ENCODE measurements at regions not wholly inside any gene's neighbourhood (a gene's known extent, or its start where the extent isn't known, plus 50 kb on each side); places are given as distances from the start of the nearest gene placed in this dataset.

DNA sequence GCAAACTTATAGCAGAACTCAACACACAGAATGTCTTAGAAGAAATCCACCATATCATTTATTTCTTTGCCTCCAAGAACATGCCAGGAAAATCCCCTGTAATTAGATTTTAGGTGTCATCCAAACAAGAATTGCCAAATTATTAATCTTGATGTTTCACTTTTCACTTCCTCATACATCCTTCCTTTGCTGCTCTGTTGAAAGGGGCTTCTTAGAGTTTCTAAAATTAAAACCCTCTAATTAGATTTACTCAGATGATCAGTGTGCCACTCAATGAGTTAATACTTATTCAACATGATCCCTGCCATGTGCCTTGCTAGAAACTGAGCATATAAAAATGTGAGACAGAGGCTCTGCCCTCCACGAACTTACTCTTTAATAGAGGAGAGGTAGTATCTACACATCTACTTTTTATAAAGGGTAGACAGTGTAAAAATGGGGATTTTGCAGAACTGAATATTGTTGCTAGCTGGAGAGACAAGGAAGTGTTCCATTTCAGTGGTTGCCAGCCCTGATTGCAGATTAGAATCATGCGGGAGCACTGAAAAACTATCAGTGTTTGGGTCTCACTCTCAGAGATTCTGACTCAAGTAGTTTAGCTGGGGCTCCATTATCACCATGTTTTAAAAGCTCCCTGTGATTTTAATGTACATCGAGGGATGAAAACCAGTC is 498.4 kb downstream of the TLE4 start:
- Histone ChIP-seq H3K27ac (ENCODE audit: low read depth, low read length) (no peak overlapping the region), H3F3A (ENCODE audit: insufficient read depth) (no peaks in the 10 kb centered on the region), H3K4me2 (ENCODE audit: low read depth, low read length, poor library complexity, severe bottlenecking) (no peak overlapping the region), H3K4me3 (ENCODE audit: insufficient read depth, low read length, poor library complexity, severe bottlenecking) (no peak overlapping the region), H3K27me3 (ENCODE audit: low read length) (no peaks in the 10 kb centered on the region), H2AFZ (ENCODE audit: low read depth, low read length, severe bottlenecking) (no peak overlapping the region), H4K20me1 (ENCODE audit: low read depth, low read length) (no peaks in the 10 kb centered on the region), H3K9me2 (replicated peaks; ENCODE audit: insufficient read depth, low read length) (no peaks in the 10 kb centered on the region), H3K9ac (ENCODE audit: low read length) (no peak overlapping the region), H3K79me2 (ENCODE audit: insufficient read depth, low read length) (no peaks in the 10 kb centered on the region), H3K9me3 (ENCODE audit: insufficient read depth, low read length) (no peaks in the 10 kb centered on the region), H3K36me3 (ENCODE audit: low read length) (no peaks in the 10 kb centered on the region)
- no peak for TF ChIP-seq EZH2phosphoT487 (conservative IDR thresholded peaks at IDR 0.05; ENCODE audit: low read length)
- TF ChIP-seq CTCF (IDR thresholded peaks at IDR 0.05; ENCODE audit: insufficient read depth, low read length, poor library complexity, severe bottlenecking) = no peak

- no peaks in the 10 kb centered on the region for H4K20me1 ChIP-seq (ENCODE audit: low read depth, low read length)
- H2AFZ ChIP-seq (ENCODE audit: low read depth, low read length, severe bottlenecking) = no peak overlapping the region
- H3K9me3 ChIP-seq (ENCODE audit: insufficient read depth, low read length) = no peaks in the 10 kb centered on the region
- no peaks in the 10 kb centered on the region for H3K9me2 ChIP-seq (replicated peaks; ENCODE audit: insufficient read depth, low read length)
- no peak overlapping the region for H3K9ac ChIP-seq (ENCODE audit: low read length)
- no peaks in the 10 kb centered on the region for H3K79me2 ChIP-seq (ENCODE audit: insufficient read depth, low read length)
- H3K27me3 ChIP-seq (ENCODE audit: low read length) = no peaks in the 10 kb centered on the region
- no peak overlapping the region for H3K4me2 ChIP-seq (ENCODE audit: low read depth, low read length, poor library complexity, severe bottlenecking)
- TF ChIP-seq EZH2phosphoT487 (conservative IDR thresholded peaks at IDR 0.05; ENCODE audit: low read length) = no peak
- no peak for TF ChIP-seq CTCF (IDR thresholded peaks at IDR 0.05; ENCODE audit: insufficient read depth, low read length, poor library complexity, severe bottlenecking)
- no peaks in the 10 kb centered on the region for H3K36me3 ChIP-seq (ENCODE audit: low read length)
- no peak overlapping the region for H3K4me3 ChIP-seq (ENCODE audit: insufficient read depth, low read length, poor library complexity, severe bottlenecking)
- H3F3A ChIP-seq (ENCODE audit: insufficient read depth) = no peaks in the 10 kb centered on the region
- H3K27ac ChIP-seq (ENCODE audit: low read depth, low read length) = no peak overlapping the region
Observed at GRCh38 chr9:80066931-80067330, 495.2 kb downstream of the TLE4 start.

GRCh38 chr9:80062567-80062966 is 490.8 kb downstream of the TLE4 start:
- H3F3A ChIP-seq (ENCODE audit: insufficient read depth) = no peaks in the 10 kb centered on the region
- H3K79me2 ChIP-seq (ENCODE audit: insufficient read depth, low read length) = no peaks in the 10 kb centered on the region
- H3K9me2 ChIP-seq (replicated peaks; ENCODE audit: insufficient read depth, low read length) = 0 out of 2 replicates have a peak, but pooled peaks cover 3% of the 10 kb centered on the region
- TF ChIP-seq EZH2phosphoT487 (conservative IDR thresholded peaks at IDR 0.05; ENCODE audit: low read length) = no peak
- no peak for TF ChIP-seq CTCF (IDR thresholded peaks at IDR 0.05; ENCODE audit: insufficient read depth, low read length, poor library complexity, severe bottlenecking)
- H4K20me1 ChIP-seq (ENCODE audit: low read depth, low read length) = no peaks in the 10 kb centered on the region
- H3K36me3 ChIP-seq (ENCODE audit: low read length) = no peaks in the 10 kb centered on the region
- no peak overlapping the region for H3K4me3 ChIP-seq (ENCODE audit: insufficient read depth, low read length, poor library complexity, severe bottlenecking)
- no peaks in the 10 kb centered on the region for H3K27me3 ChIP-seq (ENCODE audit: low read length)
- no peak overlapping the region for H3K27ac ChIP-seq (ENCODE audit: low read depth, low read length)
- H3K9me3 ChIP-seq (ENCODE audit: insufficient read depth, low read length) = no peaks in the 10 kb centered on the region
- H3K4me2 ChIP-seq (ENCODE audit: low read depth, low read length, poor library complexity, severe bottlenecking) = no peak overlapping the region
- H3K9ac ChIP-seq (ENCODE audit: low read length) = no peak overlapping the region
- no peak overlapping the region for H2AFZ ChIP-seq (ENCODE audit: low read depth, low read length, severe bottlenecking)
